HEK293 (cell line): ENCODE measurements at regions not wholly inside any gene's neighbourhood (a gene's known extent, or its start where the extent isn't known, plus 50 kb on each side); places are given as distances from the start of the nearest gene placed in this dataset.

Source experiments
- CTCF ChIA-PET: fragments of 350-600 bp; formaldehyde crosslinking; extraction: SDS; loops from one replicate; lab custom pipeline; 2021; ENCODE audit warnings: antibody characterized with exemption; lab: Yijun Ruan, JAX
- POLR2A ChIA-PET: fragments of 300-600 bp; formaldehyde crosslinking; extraction: SDS; loops from one replicate; lab custom pipeline; 2020; ENCODE audit warnings: antibody characterized with exemption, inconsistent platforms; lab: Yijun Ruan, JAX
- H3K27ac ChIP-seq: fragments of 200-500 bp; sonication (Bioruptor generic); 2 replicates; pipeline ENCODE4 v1.5.1; 2014; ENCODE audit warnings: low read depth, low read length, control low read depth, inconsistent platforms; ENCODE audit errors: extremely low read depth
- H3K36me3 ChIP-seq, 2 experiments: fragments of 200-500 bp in 1 of 2; sonication (Bioruptor generic) in 1 of 2; 1 replicate in 1 of 2; 2 replicates in 1 of 2; pipeline ENCODE4 v1.5.1; 2014 to 2017; ENCODE audit warnings: inconsistent platforms in 2 of 2, low read length in 2 of 2; ENCODE audit not compliant: control insufficient read depth in 2 of 2, insufficient read depth in 1 of 2
- H3K4me1 ChIP-seq: fragments of 200-500 bp; sonication (Bioruptor generic); 2 replicates; pipeline ENCODE4 v1.5.1; 2014; ENCODE audit warnings: mild to moderate bottlenecking, low read length, inconsistent platforms; ENCODE audit not compliant: control insufficient read depth, insufficient read depth
- H3K4me3 ChIP-seq: 2 replicates; pipeline ENCODE4 v1.5.1; 2011; ENCODE audit warnings: low read depth, mild to moderate bottlenecking, control low read depth, low read length, moderate library complexity
- H3K9me3 ChIP-seq: fragments of 200-500 bp; sonication (Bioruptor generic); 2 replicates; pipeline ENCODE4 v1.5.1; 2014; ENCODE audit warnings: low read depth, low read length, inconsistent platforms; ENCODE audit not compliant: control insufficient read depth, insufficient read depth
- HOXD13 ChIP-seq: sonication (generic); formaldehyde crosslinking; IDR thresholded peaks from 2 replicates; pipeline ENCODE4 v1.8.0; 2022; ENCODE audit warnings: missing genetic modification reagents, borderline replicate concordance
- PRDM2 ChIP-seq: fragments of 450-650 bp; formaldehyde crosslinking; IDR thresholded peaks from 2 replicates; pipeline ENCODE4 v1.5.1; 2016; ENCODE audit warnings: missing biosample characterization, missing genetic modification characterization, borderline replicate concordance
- SP2 ChIP-seq: fragments of 450-650 bp; formaldehyde crosslinking; IDR thresholded peaks from 2 replicates; pipeline ENCODE4 v1.5.1; 2016; ENCODE audit warnings: missing biosample characterization, missing genetic modification characterization
- TSHZ1 ChIP-seq: fragments of 450-650 bp; formaldehyde crosslinking; IDR thresholded peaks from 2 replicates; pipeline ENCODE4 v1.5.1; 2016; ENCODE audit warnings: missing biosample characterization, missing genetic modification characterization, borderline replicate concordance
- ZFP69B ChIP-seq: fragments of 450-650 bp; formaldehyde crosslinking; IDR thresholded peaks from 2 replicates; pipeline ENCODE4 v1.5.1; 2016; ENCODE audit warnings: missing biosample characterization, missing genetic modification characterization
- ZNF10 ChIP-seq: fragments of 450-650 bp; formaldehyde crosslinking; IDR thresholded peaks from 2 replicates; pipeline ENCODE4 v1.5.1; 2017; ENCODE audit warnings: missing biosample characterization, missing genetic modification characterization
- ZNF175 ChIP-seq: fragments of 450-650 bp; formaldehyde crosslinking; IDR thresholded peaks from 2 replicates; pipeline ENCODE4 v1.5.1; 2016; ENCODE audit warnings: missing biosample characterization, missing genetic modification characterization
- ZNF184 ChIP-seq: fragments of 450-650 bp; IDR thresholded peaks from 2 replicates; pipeline ENCODE4 v1.5.1; 2018; ENCODE audit warnings: missing biosample characterization, mild to moderate bottlenecking, missing genetic modification characterization
- ZNF223 ChIP-seq: fragments of 450-650 bp; formaldehyde crosslinking; IDR thresholded peaks from 2 replicates; pipeline ENCODE4 v1.5.1; 2016; ENCODE audit warnings: missing biosample characterization, missing genetic modification characterization
- ZNF311 ChIP-seq: fragments of 450-650 bp; formaldehyde crosslinking; IDR thresholded peaks from 2 replicates; pipeline ENCODE4 v1.5.1; 2017; ENCODE audit warnings: missing biosample characterization, missing genetic modification characterization, borderline replicate concordance
- ZNF335 ChIP-seq: fragments of 450-650 bp; formaldehyde crosslinking; conservative IDR thresholded peaks from 2 replicates; pipeline ENCODE4 v1.5.1; 2016; ENCODE audit warnings: missing biosample characterization, missing genetic modification characterization
- ZNF580 ChIP-seq: fragments of 450-650 bp; formaldehyde crosslinking; IDR thresholded peaks from 2 replicates; pipeline ENCODE4 v1.5.1; 2016; ENCODE audit warnings: missing biosample characterization, missing genetic modification characterization
- ZNF792 ChIP-seq: fragments of 450-650 bp; formaldehyde crosslinking; IDR thresholded peaks from 2 replicates; pipeline ENCODE4 v1.5.1; 2016; ENCODE audit warnings: missing biosample characterization, missing genetic modification characterization
- TF ChIP-seq, protein P1 (sequence below): fragments of 450-650 bp; formaldehyde crosslinking; IDR thresholded peaks from 2 replicates; pipeline ENCODE4 v1.5.1; 2016; ENCODE audit warnings: missing biosample characterization, missing genetic modification characterization, low read depth

GRCh38 chr6:98650941-98651340 lies 183.4 kb upstream of the POU3F2 start:
- POLR2A ChIA-PET: no interaction called here
- CTCF ChIA-PET: no interaction called here
- no peaks in the 10 kb centered on the region for H3K9me3 ChIP-seq
- TF ChIP-seq ZNF223 (tag by site-specific recombination) (no peak), ZNF580 (no peak), ZNF175 (no peak), SP2 (tag by site-specific recombination) (no peak), PRDM2 (tag by site-specific recombination) (no peak), ZNF184 (no peak), TSHZ1 (tag by site-specific recombination) (no peak), ZNF311 (tag by site-specific recombination) (no peak), ZNF335 (no peak), ZNF10 (tag by site-specific recombination) (no peak), ZFP69B (tag by site-specific recombination) (no peak)
- TF ChIP-seq, protein P1, sequence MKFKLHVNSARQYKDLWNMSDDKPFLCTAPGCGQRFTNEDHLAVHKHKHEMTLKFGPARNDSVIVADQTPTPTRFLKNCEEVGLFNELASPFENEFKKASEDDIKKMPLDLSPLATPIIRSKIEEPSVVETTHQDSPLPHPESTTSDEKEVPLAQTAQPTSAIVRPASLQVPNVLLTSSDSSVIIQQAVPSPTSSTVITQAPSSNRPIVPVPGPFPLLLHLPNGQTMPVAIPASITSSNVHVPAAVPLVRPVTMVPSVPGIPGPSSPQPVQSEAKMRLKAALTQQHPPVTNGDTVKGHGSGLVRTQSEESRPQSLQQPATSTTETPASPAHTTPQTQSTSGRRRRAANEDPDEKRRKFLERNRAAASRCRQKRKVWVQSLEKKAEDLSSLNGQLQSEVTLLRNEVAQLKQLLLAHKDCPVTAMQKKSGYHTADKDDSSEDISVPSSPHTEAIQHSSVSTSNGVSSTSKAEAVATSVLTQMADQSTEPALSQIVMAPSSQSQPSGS: no peak
- TF ChIP-seq, all 188 proteins: peak for 0
- Histone ChIP-seq H3K27ac (no peak overlapping the region), H3K4me3 (no peak overlapping the region), H3K4me1 (no peaks in the 10 kb centered on the region), H3K36me3 (no peaks in the 10 kb centered on the region)

GRCh38 chr6:98653179-98653578 lies 181.2 kb upstream of the POU3F2 start:
- TF ChIP-seq HOXD13 (CRISPR knock-in tag) (0 out of 2 replicates have a peak, but pooled peaks have one; percentile 16), ZNF792 (tag by site-specific recombination) (no peak)
- Histone ChIP-seq H3K4me3 (no peak overlapping the region), H3K27ac (no peak overlapping the region), H3K4me1 (no peaks in the 10 kb centered on the region), H3K9me3 (no peaks in the 10 kb centered on the region), H3K36me3 (no peaks in the 10 kb centered on the region)
- ChIA-PET CTCF (interaction anchor here (0.5 to 1.5 kb wide), 3 partner anchors 12 to 125 kb away, joined by 3 read pairs; no protein-coding TSS in a partner anchor), POLR2A (no interaction called here)
